ENCODE measurements at regions not wholly inside any gene's neighbourhood (a gene's known extent, or its start where the extent isn't known, plus 50 kb on each side); places are given as distances from the start of the nearest gene placed in this dataset.

GRCh38 chr12:56839915-56840325 is 76.8 kb downstream of the HSD17B6 start:
- BruUV-seq (replicated peaks): no TSS peak
- TF ChIP-seq ZNF76 (CRISPR knock-in tag; IDR thresholded peaks at IDR 0.05; ENCODE audit: borderline replicate concordance) (no peak), TGIF2 (CRISPR knock-in tag; IDR thresholded peaks at IDR 0.05) (no peak), PURB (CRISPR knock-in tag; IDR thresholded peaks at IDR 0.05; ENCODE audit: low read depth) (no peak), SRF (CRISPR knock-in tag; IDR thresholded peaks at IDR 0.05) (0 out of 4 replicates have a peak, but pooled peaks of 1 of the 2 experiments have one; percentile 22), ZNF785 (CRISPR knock-in tag; IDR thresholded peaks at IDR 0.05) (no peak), STAT5A (IDR thresholded peaks at IDR 0.05; ENCODE audit: borderline replicate concordance, low read length) (no peak), MBD2 (IDR thresholded peaks at IDR 0.05; ENCODE audit: borderline replicate concordance, low read depth) (no peak), ZNF766 (CRISPR knock-in tag; conservative IDR thresholded peaks at IDR 0.05) (no peak; the same call in 1 of the 2 replicates), RAD21 (CRISPR knock-in tag; conservative IDR thresholded peaks at IDR 0.05 in 1 of 2, IDR thresholded peaks at IDR 0.05 in 1 of 2) (peak; percentile 99), BRD9 (IDR thresholded peaks at IDR 0.05; ENCODE audit: low read depth, partially characterized antibody) (no peak)
- TF ChIP-seq, protein P1, sequence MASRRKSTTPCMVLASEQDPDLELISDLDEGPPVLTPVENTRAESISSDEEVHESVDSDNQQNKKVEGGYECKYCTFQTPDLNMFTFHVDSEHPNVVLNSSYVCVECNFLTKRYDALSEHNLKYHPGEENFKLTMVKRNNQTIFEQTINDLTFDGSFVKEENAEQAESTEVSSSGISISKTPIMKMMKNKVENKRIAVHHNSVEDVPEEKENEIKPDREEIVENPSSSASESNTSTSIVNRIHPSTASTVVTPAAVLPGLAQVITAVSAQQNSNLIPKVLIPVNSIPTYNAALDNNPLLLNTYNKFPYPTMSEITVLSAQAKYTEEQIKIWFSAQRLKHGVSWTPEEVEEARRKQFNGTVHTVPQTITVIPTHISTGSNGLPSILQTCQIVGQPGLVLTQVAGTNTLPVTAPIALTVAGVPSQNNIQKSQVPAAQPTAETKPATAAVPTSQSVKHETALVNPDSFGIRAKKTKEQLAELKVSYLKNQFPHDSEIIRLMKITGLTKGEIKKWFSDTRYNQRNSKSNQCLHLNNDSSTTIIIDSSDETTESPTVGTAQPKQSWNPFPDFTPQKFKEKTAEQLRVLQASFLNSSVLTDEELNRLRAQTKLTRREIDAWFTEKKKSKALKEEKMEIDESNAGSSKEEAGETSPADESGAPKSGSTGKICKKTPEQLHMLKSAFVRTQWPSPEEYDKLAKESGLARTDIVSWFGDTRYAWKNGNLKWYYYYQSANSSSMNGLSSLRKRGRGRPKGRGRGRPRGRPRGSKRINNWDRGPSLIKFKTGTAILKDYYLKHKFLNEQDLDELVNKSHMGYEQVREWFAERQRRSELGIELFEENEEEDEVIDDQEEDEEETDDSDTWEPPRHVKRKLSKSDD (conservative IDR thresholded peaks at IDR 0.05; ENCODE audit: low read length): no peak
- TF ChIP-seq, protein P2, sequence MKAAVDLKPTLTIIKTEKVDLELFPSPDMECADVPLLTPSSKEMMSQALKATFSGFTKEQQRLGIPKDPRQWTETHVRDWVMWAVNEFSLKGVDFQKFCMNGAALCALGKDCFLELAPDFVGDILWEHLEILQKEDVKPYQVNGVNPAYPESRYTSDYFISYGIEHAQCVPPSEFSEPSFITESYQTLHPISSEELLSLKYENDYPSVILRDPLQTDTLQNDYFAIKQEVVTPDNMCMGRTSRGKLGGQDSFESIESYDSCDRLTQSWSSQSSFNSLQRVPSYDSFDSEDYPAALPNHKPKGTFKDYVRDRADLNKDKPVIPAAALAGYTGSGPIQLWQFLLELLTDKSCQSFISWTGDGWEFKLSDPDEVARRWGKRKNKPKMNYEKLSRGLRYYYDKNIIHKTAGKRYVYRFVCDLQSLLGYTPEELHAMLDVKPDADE (conservative IDR thresholded peaks at IDR 0.05; ENCODE audit: control insufficient read depth, low read depth, low read length): no peak
- TF ChIP-seq, protein P3, sequence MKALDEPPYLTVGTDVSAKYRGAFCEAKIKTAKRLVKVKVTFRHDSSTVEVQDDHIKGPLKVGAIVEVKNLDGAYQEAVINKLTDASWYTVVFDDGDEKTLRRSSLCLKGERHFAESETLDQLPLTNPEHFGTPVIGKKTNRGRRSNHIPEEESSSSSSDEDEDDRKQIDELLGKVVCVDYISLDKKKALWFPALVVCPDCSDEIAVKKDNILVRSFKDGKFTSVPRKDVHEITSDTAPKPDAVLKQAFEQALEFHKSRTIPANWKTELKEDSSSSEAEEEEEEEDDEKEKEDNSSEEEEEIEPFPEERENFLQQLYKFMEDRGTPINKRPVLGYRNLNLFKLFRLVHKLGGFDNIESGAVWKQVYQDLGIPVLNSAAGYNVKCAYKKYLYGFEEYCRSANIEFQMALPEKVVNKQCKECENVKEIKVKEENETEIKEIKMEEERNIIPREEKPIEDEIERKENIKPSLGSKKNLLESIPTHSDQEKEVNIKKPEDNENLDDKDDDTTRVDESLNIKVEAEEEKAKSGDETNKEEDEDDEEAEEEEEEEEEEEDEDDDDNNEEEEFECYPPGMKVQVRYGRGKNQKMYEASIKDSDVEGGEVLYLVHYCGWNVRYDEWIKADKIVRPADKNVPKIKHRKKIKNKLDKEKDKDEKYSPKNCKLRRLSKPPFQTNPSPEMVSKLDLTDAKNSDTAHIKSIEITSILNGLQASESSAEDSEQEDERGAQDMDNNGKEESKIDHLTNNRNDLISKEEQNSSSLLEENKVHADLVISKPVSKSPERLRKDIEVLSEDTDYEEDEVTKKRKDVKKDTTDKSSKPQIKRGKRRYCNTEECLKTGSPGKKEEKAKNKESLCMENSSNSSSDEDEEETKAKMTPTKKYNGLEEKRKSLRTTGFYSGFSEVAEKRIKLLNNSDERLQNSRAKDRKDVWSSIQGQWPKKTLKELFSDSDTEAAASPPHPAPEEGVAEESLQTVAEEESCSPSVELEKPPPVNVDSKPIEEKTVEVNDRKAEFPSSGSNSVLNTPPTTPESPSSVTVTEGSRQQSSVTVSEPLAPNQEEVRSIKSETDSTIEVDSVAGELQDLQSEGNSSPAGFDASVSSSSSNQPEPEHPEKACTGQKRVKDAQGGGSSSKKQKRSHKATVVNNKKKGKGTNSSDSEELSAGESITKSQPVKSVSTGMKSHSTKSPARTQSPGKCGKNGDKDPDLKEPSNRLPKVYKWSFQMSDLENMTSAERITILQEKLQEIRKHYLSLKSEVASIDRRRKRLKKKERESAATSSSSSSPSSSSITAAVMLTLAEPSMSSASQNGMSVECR (CRISPR knock-in tag; IDR thresholded peaks at IDR 0.05): no peak

More at GRCh38 chr12:56839915-56840325, 76.8 kb downstream of the HSD17B6 start:
- intact Hi-C loops (cut with micrococcal nuclease): loop anchor here (1.0 to 5.0 kb wide), 7 partner anchors 57 to 272 kb away; partner anchors contain the start of gene STAT6
- Histone ChIP-seq H4K20me1 (replicated peaks; ENCODE audit: control insufficient read depth, insufficient read depth, low read length) (no peaks in the 10 kb centered on the region), H3K4me3 (no peak overlapping the region), H3K4me2 (ENCODE audit: insufficient read depth, low read length) (no peak overlapping the region), H3K36me3 (ENCODE audit: control insufficient read depth, insufficient read depth, low read length) (no peaks in the 10 kb centered on the region), H3K79me2 (ENCODE audit: control insufficient read depth, insufficient read depth, low read length) (no peaks in the 10 kb centered on the region), H3K27me3 (ENCODE audit: control insufficient read depth in 2 of 2, insufficient read depth in 2 of 2, low read length in 2 of 2) (no peaks in the 10 kb centered on the region), H3K9ac (ENCODE audit: insufficient read depth in 1 of 2, low read depth in 2 of 2, low read length in 2 of 2) (no peak overlapping the region), H2AFZ (ENCODE audit: low read depth, low read length) (no peak overlapping the region), H3K27ac (ENCODE audit: extremely low read depth, low read depth, low read length) (no peak overlapping the region), H3K9me3 (replicated peaks; ENCODE audit: control insufficient read depth, insufficient read depth, low read depth, low read length) (no peaks in the 10 kb centered on the region), H3K4me1 (replicated peaks in 1 of 2; ENCODE audit: control insufficient read depth in 2 of 2, insufficient read depth in 2 of 2, low read length in 2 of 2) (peaks cover 3 to 7% of the 10 kb centered on the region in 2 experiments; a peak in 4 of 5 replicates), H3K9me1 (ENCODE audit: control insufficient read depth, insufficient read depth, low read length) (no peaks in the 10 kb centered on the region)
- ATAC-seq (peak; percentile 95), FAIRE-seq (peak; percentile 89), DNase-seq (ENCODE audit: extremely low read depth in 1 of 4, low spot score in 3 of 4) (peak; percentile 55 to 83 (median 68))
- ChIA-PET CTCF (ENCODE audit: low intra/inter-chr PET ratio) (interaction anchor here (0.5 to 2.5 kb wide), 7 partner anchors 61 to 317 kb away, joined by 3 to 30 read pairs (median 7); partner anchors contain the start of gene ZBTB39), POLR2A (interaction anchor here (0.6 to 1.1 kb wide), 7 partner anchors 21 to 544 kb away, joined by 3 to 5 read pairs (median 3); no protein-coding TSS in a partner anchor)
- in situ Hi-C loops (cut with MboI): loop anchor here (5.0 kb wide), 2 partner anchors 162 to 342 kb away; no protein-coding TSS in a partner anchor
- WGBS (ENCODE audit: insufficient coverage, low coverage, missing lambda C conversion rate): 7% methylated on average over 1 of the region's 1 CpG
